Gastrocnemius medialis (tissue), 4 donors: ENCODE measurements at regions not wholly inside any gene's neighbourhood (a gene's known extent, or its start where the extent isn't known, plus 50 kb on each side); places are given as distances from the start of the nearest gene placed in this dataset.

Experiments used
- ATAC-seq, 2 donors: fragments of 150-250 bp; one replicate each; pipeline ENCODE4 v1.9.1; 2016
- DNase-seq, 2 donors: peaks; one replicate each; pipeline ENCODE4 v3.0.0-alpha.2; 2019
- H3K27ac ChIP-seq, 4 donors: fragments of 200-600 bp; sonication (generic); 1 replicate in 1 of 4; 2 replicates in 3 of 4; pipeline ENCODE4 v1.5.1; 2016 to 2018; ENCODE audit warnings: mild to moderate bottlenecking in 2 of 4, moderate library complexity in 1 of 4
- H3K27me3 ChIP-seq, 3 donors: fragments of 200-600 bp; sonication (generic) in 2 of 3; 1 replicate in 1 of 3; 2 replicates in 2 of 3; pipeline versions ENCODE4 v1.5.1 to v1.6.0; 2016 to 2019; ENCODE audit warnings: mild to moderate bottlenecking in 1 of 3, moderate library complexity in 1 of 3
- H3K36me3 ChIP-seq, 2 donors: fragments of 200-600 bp; sonication (generic) in 1 of 2; one replicate each; pipeline ENCODE4 v1.5.1; 2017 to 2018
- H3K4me1 ChIP-seq, 2 donors: fragments of 200-600 bp; sonication (generic) in 1 of 2; one replicate each; pipeline ENCODE4 v1.5.1; 2016 to 2017; ENCODE audit warnings: mild to moderate bottlenecking in 2 of 2
- H3K4me3 ChIP-seq, 4 donors: fragments of 200-600 bp; sonication (generic) in 3 of 4; 1 replicate in 1 of 4; 2 replicates in 3 of 4; pipeline ENCODE4 v1.5.1; 2016 to 2019; ENCODE audit warnings: mild to moderate bottlenecking in 2 of 4
- H3K9me3 ChIP-seq, 3 donors: fragments of 200-600 bp; sonication (generic) in 2 of 3; 1 replicate in 1 of 3; 2 replicates in 2 of 3; pipeline ENCODE4 v1.5.1; 2016 to 2019
- POLR2A ChIP-seq, 2 donors: fragments of 450-650 bp; IDR thresholded peaks; one replicate each; pipeline ENCODE4 v1.6.1; 2017; ENCODE audit warnings: antibody characterized with exemption in 2 of 2, mild to moderate bottlenecking in 2 of 2, moderate library complexity in 2 of 2
- in situ Hi-C, 4 donors: fragments of 200-750 bp; cut with MboI; loops; one replicate each; pipeline versions ENCODE4 v1.15.0 to v1.8.0; 2017; ENCODE audit warnings: low sequenced_read_pairs in 4 of 4
- intact Hi-C: fragments of 100-400 bp; cut with DNase I; formaldehyde crosslinking; loops from one replicate; pipeline ENCODE4 v1.15.1; 2023; ENCODE audit warnings: low total_unique reads
- TF ChIP-seq, protein P1 (sequence below), 5 experiments: fragments of 450-650 bp in 3 of 5; fragments of 200-600 bp in 2 of 5; sonication (generic) in 2 of 5; IDR thresholded peaks in 4 of 5; conservative IDR thresholded peaks in 1 of 5; 1 replicate in 4 of 5; 2 replicates in 1 of 5; pipeline ENCODE4 v1.5.1; 2016 to 2019; ENCODE audit warnings: antibody characterized with exemption in 5 of 5, mild to moderate bottlenecking in 3 of 5, moderate library complexity in 3 of 5

DNA sequence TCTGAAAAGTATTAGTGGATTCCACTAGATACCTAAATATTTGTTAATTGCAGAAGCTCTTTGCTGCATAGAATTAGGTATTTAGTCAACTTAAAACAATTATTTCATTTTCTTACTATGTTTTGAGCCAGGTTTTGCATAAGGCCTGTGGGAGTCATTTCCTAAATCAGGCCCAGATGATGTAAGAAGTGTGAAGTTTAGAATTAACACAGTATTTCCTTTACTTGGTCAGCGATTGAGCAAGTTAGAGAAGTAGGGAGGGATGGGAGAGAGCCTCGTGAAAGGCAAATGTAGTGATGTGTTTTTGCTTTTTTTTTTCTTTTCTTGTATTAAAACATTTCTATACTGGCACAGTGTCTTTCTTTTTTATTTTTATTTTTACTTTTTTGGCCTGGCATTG lies 711.1 kb downstream of the HDGFL1 start:
- intact Hi-C loops = no loop called here

DNA sequence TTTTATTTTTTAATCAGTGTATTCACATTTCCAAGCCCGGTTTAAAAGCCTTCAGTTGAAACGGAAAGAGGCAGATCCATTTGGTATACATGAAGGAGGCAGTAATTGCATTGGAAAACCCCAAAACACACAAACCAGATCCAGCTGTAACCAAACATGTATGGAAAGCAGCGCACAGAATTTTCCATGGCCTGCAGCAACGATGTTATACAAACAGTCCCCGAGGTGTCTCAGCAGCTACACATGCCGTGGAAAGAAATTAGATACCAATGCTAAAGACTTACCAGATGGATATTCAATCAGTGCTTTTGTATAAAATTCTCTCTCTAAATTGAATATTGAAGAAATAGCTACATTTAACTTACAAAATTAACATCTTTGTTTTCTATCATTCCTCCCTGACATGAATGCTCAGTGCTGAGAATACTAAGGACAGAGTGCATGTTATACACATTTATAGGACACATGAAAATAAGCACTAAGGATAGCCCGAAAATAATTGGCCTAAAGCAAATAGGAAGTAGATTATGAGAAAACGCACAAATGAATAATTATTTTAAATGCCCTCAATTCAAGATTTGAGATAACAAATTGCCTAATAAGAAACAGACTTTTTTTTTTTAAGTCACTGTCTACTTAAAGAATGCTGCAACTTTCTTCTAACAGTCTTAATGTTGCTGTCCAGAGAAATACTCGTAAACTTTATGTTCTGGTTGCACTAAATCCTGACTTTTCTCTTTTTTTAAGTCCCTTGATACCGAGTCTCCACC lies 713.1 kb downstream of the HDGFL1 start:
- ATAC-seq (no peak), DNase-seq (no peak)
- Histone ChIP-seq H3K27me3 (no peaks in the 10 kb centered on the region), H3K36me3 (no peaks in the 10 kb centered on the region), H3K27ac (no peak overlapping the region), H3K4me1 (no peaks in the 10 kb centered on the region), H3K9me3 (no peaks in the 10 kb centered on the region), H3K4me3 (no peak overlapping the region)
- intact Hi-C loops = no loop called here
- in situ Hi-C loops = no loop called here
- TF ChIP-seq POLR2A (IDR thresholded peaks at IDR 0.05) = no peak
- TF ChIP-seq, protein P1, sequence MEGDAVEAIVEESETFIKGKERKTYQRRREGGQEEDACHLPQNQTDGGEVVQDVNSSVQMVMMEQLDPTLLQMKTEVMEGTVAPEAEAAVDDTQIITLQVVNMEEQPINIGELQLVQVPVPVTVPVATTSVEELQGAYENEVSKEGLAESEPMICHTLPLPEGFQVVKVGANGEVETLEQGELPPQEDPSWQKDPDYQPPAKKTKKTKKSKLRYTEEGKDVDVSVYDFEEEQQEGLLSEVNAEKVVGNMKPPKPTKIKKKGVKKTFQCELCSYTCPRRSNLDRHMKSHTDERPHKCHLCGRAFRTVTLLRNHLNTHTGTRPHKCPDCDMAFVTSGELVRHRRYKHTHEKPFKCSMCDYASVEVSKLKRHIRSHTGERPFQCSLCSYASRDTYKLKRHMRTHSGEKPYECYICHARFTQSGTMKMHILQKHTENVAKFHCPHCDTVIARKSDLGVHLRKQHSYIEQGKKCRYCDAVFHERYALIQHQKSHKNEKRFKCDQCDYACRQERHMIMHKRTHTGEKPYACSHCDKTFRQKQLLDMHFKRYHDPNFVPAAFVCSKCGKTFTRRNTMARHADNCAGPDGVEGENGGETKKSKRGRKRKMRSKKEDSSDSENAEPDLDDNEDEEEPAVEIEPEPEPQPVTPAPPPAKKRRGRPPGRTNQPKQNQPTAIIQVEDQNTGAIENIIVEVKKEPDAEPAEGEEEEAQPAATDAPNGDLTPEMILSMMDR (IDR thresholded peaks at IDR 0.05 in 4 of 5, conservative IDR thresholded peaks at IDR 0.05 in 1 of 5) = no peak

More for the DNA sequence above, 711.1 kb downstream of the HDGFL1 start:
- no peak overlapping the region for H3K4me3 ChIP-seq
- no peaks in the 10 kb centered on the region for H3K27me3 ChIP-seq
- ATAC-seq (no peak), DNase-seq (no peak)
- in situ Hi-C loops = no loop called here
- TF ChIP-seq POLR2A (IDR thresholded peaks at IDR 0.05) = no peak
- TF ChIP-seq, protein P1 (IDR thresholded peaks at IDR 0.05 in 4 of 5, conservative IDR thresholded peaks at IDR 0.05 in 1 of 5) = no peak
- H3K27ac ChIP-seq = no peak overlapping the region
- H3K9me3 ChIP-seq = no peaks in the 10 kb centered on the region
- H3K36me3 ChIP-seq = no peaks in the 10 kb centered on the region
- H3K4me1 ChIP-seq = no peaks in the 10 kb centered on the region

DNA sequence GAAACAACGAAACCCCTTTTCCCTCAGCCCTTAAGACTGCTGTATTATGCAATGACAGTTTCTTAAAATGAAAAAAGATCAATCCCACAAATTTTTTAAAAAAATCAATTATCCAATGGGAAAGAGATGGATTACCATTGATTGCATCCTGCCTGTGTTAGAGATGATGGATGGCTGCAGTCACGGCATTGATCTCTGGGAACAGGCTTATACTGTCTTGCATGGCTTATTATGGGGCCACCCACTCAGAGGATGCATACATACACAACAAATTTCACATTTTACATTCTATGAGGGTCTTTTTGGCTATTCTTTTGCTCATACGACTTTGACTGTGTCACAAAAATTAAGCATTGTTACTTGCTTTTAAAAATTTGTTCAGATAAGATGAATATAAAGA lies 724.3 kb downstream of the HDGFL1 start:
- intact Hi-C loops = no loop called here
- ATAC-seq (no peak), DNase-seq (no peak)
- Histone ChIP-seq H3K9me3 (no peaks in the 10 kb centered on the region), H3K27me3 (no peaks in the 10 kb centered on the region), H3K27ac (no peak overlapping the region), H3K4me1 (no peaks in the 10 kb centered on the region), H3K4me3 (no peak overlapping the region), H3K36me3 (no peaks in the 10 kb centered on the region)
- in situ Hi-C loops = no loop called here
- TF ChIP-seq, protein P1 (IDR thresholded peaks at IDR 0.05 in 4 of 5, conservative IDR thresholded peaks at IDR 0.05 in 1 of 5) = no peak
- TF ChIP-seq POLR2A (IDR thresholded peaks at IDR 0.05) = no peak

DNA sequence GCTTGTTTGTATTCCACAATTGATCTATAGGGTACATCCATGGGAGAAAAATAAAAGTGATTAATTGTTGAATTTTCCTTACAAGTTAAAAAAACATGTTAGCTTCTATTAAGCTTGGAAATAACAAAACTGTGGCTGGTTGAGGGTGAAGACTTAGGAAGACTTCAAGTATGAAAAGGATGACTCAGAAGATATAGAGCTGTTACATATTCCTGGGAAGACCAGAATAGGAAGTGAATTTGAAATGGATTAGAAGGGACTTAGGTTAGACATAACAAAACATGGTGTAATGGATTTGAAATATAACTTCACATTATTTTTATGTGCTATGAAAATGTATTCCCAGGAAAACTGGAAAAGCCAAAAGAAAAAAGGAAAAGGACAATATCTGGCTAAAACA lies 732.2 kb downstream of the HDGFL1 start:
- H3K4me1 ChIP-seq = no peaks in the 10 kb centered on the region
- intact Hi-C loops = no loop called here
- in situ Hi-C loops = no loop called here
- no peaks in the 10 kb centered on the region for H3K36me3 ChIP-seq
- TF ChIP-seq POLR2A (IDR thresholded peaks at IDR 0.05) = no peak
- TF ChIP-seq, protein P1 (IDR thresholded peaks at IDR 0.05 in 4 of 5, conservative IDR thresholded peaks at IDR 0.05 in 1 of 5) = no peak
- no peaks in the 10 kb centered on the region for H3K27me3 ChIP-seq
- H3K9me3 ChIP-seq = no peaks in the 10 kb centered on the region
- no peak overlapping the region for H3K4me3 ChIP-seq
- DNase-seq = no peak
- H3K27ac ChIP-seq = no peak overlapping the region
- ATAC-seq = no peak

DNA sequence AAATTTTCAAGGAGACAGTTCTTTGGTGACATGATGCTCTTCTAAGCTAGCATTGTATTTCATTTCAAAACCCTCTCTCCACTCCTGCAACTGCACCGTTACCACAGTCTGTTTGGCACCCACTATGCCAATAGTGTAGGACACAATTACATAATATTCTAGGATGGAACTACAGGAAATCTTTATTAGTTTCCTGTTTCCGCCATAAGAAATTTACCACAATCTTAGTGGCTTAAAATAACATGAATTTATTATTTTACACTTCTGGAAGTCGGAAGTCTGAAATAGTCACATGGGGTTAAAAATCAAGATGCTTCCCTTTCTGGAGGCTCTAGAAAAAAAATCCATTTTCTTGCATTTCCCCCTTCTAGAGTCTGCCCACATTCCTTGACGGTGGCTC lies 733.1 kb downstream of the HDGFL1 start:
- no peak for DNase-seq
- in situ Hi-C loops (no loop called here), intact Hi-C loops (no loop called here)
- no peak overlapping the region for H3K27ac ChIP-seq
- H3K9me3 ChIP-seq = no peaks in the 10 kb centered on the region
- no peaks in the 10 kb centered on the region for H3K27me3 ChIP-seq
- no peaks in the 10 kb centered on the region for H3K4me1 ChIP-seq
- ATAC-seq = no peak
- no peak overlapping the region for H3K4me3 ChIP-seq
- no peaks in the 10 kb centered on the region for H3K36me3 ChIP-seq
- no peak for TF ChIP-seq POLR2A (IDR thresholded peaks at IDR 0.05)
- TF ChIP-seq, protein P1 (IDR thresholded peaks at IDR 0.05 in 4 of 5, conservative IDR thresholded peaks at IDR 0.05 in 1 of 5) = no peak
